A673 (cell line): ENCODE measurements at regions not wholly inside any gene's neighbourhood (a gene's known extent, or its start where the extent isn't known, plus 50 kb on each side); places are given as distances from the start of the nearest gene placed in this dataset.

ENCODE experiments used
- CTCF ChIP-seq: fragments of 300-800, 200-600 bp; sonication (generic); conservative IDR thresholded peaks from 2 replicates; pipeline ENCODE4 v1.5.1; 2017; ENCODE audit warnings: low read depth, mild to moderate bottlenecking, antibody characterized with exemption, low read length, moderate library complexity, mixed read lengths
- EZH2 ChIP-seq: fragments of 200-600 bp; sonication (generic); IDR thresholded peaks from 2 replicates; pipeline ENCODE4 v1.6.1; 2017; ENCODE audit warnings: borderline replicate concordance, low read depth, mild to moderate bottlenecking, mixed read lengths, antibody characterized with exemption, low read length; ENCODE audit not compliant: poor library complexity, severe bottlenecking

DNA sequence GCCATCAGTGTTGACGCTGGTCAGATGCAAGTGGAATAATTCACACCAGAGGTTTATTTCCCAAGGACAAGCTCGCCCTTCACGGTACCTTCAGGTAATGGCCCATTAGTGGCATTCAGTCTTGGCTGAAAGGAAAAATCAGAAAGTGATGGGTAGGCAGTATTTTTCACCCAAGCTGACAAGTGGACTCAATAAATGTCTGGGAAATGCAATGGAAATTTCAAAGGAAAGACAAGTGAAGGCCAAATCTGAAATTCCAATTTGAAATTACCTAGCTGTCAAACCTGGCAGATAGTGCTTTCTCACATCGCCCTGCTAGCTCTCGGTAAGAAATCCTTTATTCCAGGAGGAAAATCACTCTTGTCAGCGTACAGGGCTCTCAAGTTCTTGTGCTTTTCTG, 413.5 kb downstream of the OCA2 start:
- TF ChIP-seq CTCF: no peak
- no peak for TF ChIP-seq EZH2
